HCT116 (cell line): ENCODE measurements at regions not wholly inside any gene's neighbourhood (a gene's known extent, or its start where the extent isn't known, plus 50 kb on each side); places are given as distances from the start of the nearest gene placed in this dataset.

Source experiments
- ATAC-seq: fragments of 200-7000 bp; cut with Tn5 transposase; 2 replicates; pipeline ENCODE4 v1.9.1; 2020; ENCODE audit warnings: mild to moderate bottlenecking, moderate library complexity
- BruUV-seq: library from RNA; stranded (reverse); fragments of 400-500 nt; replicated peaks from 2 replicates; lab custom pipeline; 2021; lab: Mats Ljungman, UMichigan
- CTCF ChIA-PET: fragments of 300-600 bp; sonication (Branson Sonifier 250); formaldehyde crosslinking; loops from one replicate; lab custom pipeline; 2021; ENCODE audit warnings: antibody characterized with exemption; lab: Charles Lee
- POLR2A ChIA-PET: fragments of 300-600, 350-600 bp; sonication (Branson Sonifier 250); formaldehyde crosslinking; loops from one replicate; lab custom pipeline; 2021; ENCODE audit warnings: antibody characterized with exemption; lab: Charles Lee
- RAD21 ChIA-PET, 2 experiments: fragments of 300-600 bp; sonication (Branson Sonifier 250); formaldehyde crosslinking; loops; one replicate each; lab custom pipeline; 2023; ENCODE audit warnings: low total read pairs in 2 of 2; ENCODE audit not compliant: uncharacterized antibody in 2 of 2, unreplicated experiment in 2 of 2, low non-redundant PET in 1 of 2; lab: Charles Lee
- DNase-seq: peaks from one replicate; pipeline ENCODE4 v3.0.0-alpha.2; 2010; ENCODE audit warnings: low read depth, low spot score
- H2AFZ ChIP-seq: fragments of 200-600 bp; shearing (Covaris generic), sonication (generic); 2 replicates; pipeline ENCODE4 v1.6.1; 2017; ENCODE audit warnings: low read depth, mixed run types, mixed read lengths, antibody characterized with exemption, low read length; ENCODE audit not compliant: poor library complexity, severe bottlenecking
- H3K27ac ChIP-seq: 2 replicates; pipeline ENCODE4 v1.5.1; 2012; ENCODE audit warnings: low read depth, low read length
- H3K27me3 ChIP-seq: fragments of 200-600 bp; sonication (generic); 2 replicates; pipeline ENCODE4 v1.6.1; 2016; ENCODE audit warnings: mixed run types, low read length, mixed read lengths; ENCODE audit not compliant: insufficient read depth
- H3K36me3 ChIP-seq, 2 experiments: fragments of 200-500 bp in 1 of 2; fragments of 200-600 bp in 1 of 2; sonication (Bioruptor generic) in 1 of 2; sonication (generic) in 1 of 2; 2 replicates each; pipeline versions ENCODE4 v1.5.1 to v1.6.1; 2014 to 2016; ENCODE audit warnings: low read length in 2 of 2, inconsistent platforms in 1 of 2, mixed read lengths in 1 of 2, mixed run types in 1 of 2; ENCODE audit not compliant: insufficient read depth in 2 of 2, control insufficient read depth in 1 of 2
- H3K4me1 ChIP-seq, 2 experiments: fragments of 200-600 bp in 1 of 2; sonication (generic) in 1 of 2; 2 replicates each; pipeline versions ENCODE4 v1.5.1 to v1.6.1; 2012 to 2017; ENCODE audit warnings: low read length in 2 of 2, inconsistent platforms in 1 of 2, mild to moderate bottlenecking in 1 of 2, mixed read lengths in 1 of 2, mixed run types in 1 of 2, moderate library complexity in 1 of 2; ENCODE audit not compliant: insufficient read depth in 2 of 2, control insufficient read depth in 1 of 2
- H3K4me2 ChIP-seq: fragments of 200-600 bp; sonication (generic); 2 replicates; pipeline ENCODE4 v1.6.1; 2017; ENCODE audit warnings: mixed run types, low read length, mixed read lengths
- H3K4me3 ChIP-seq, 2 experiments: fragments of 200-600 bp in 1 of 2; sonication (generic) in 1 of 2; replicated peaks in 1 of 2; 2 replicates each; pipeline ENCODE4 v1.5.1; 2011 to 2016; ENCODE audit warnings: low read length in 2 of 2, control low read depth in 1 of 2, low read depth in 1 of 2, mild to moderate bottlenecking in 1 of 2, mixed read lengths in 1 of 2, mixed run types in 1 of 2
- H3K79me2 ChIP-seq: fragments of 200-600 bp; sonication (generic); 2 replicates; pipeline ENCODE4 v1.6.1; 2017; ENCODE audit warnings: mild to moderate bottlenecking, mixed run types, low read length, moderate library complexity, mixed read lengths; ENCODE audit not compliant: insufficient read depth
- H3K9ac ChIP-seq: fragments of 200-600 bp; sonication (generic); 2 replicates; pipeline ENCODE4 v1.6.1; 2016; ENCODE audit warnings: low read length, mixed read lengths
- H3K9me2 ChIP-seq: fragments of 200-600 bp; sonication (generic), shearing (Covaris generic); 2 replicates; pipeline ENCODE4 v1.6.1; 2017; ENCODE audit warnings: mixed run types, mild to moderate bottlenecking, moderate library complexity; ENCODE audit not compliant: insufficient read depth
- H3K9me3 ChIP-seq, 2 experiments: fragments of 200-500 bp in 1 of 2; fragments of 200-600 bp in 1 of 2; sonication (Bioruptor generic) in 1 of 2; sonication (generic) in 1 of 2; 2 replicates each; pipeline ENCODE4 v1.6.1; 2014 to 2017; ENCODE audit warnings: low read length in 2 of 2, mixed read lengths in 2 of 2, inconsistent platforms in 1 of 2, low read depth in 1 of 2, mild to moderate bottlenecking in 1 of 2, mixed run types in 1 of 2, moderate library complexity in 1 of 2; ENCODE audit not compliant: control insufficient read depth in 1 of 2, insufficient read depth in 1 of 2
- H4K20me1 ChIP-seq: fragments of 200-600 bp; sonication (generic), shearing (Covaris generic); 2 replicates; pipeline ENCODE4 v1.6.1; 2017; ENCODE audit warnings: mixed run types, mild to moderate bottlenecking, moderate library complexity; ENCODE audit not compliant: insufficient read depth
- CBX3 ChIP-seq: IDR thresholded peaks from 2 replicates; pipeline ENCODE4 v1.6.1; 2012; ENCODE audit warnings: low read depth
- EGR1 ChIP-seq: IDR thresholded peaks from 2 replicates; pipeline ENCODE4 v1.6.1; 2012; ENCODE audit warnings: low read depth
- ELF1 ChIP-seq: IDR thresholded peaks from 2 replicates; pipeline ENCODE4 v1.6.1; 2012; ENCODE audit warnings: low read depth, borderline replicate concordance
- EZH2 ChIP-seq: fragments of 200-600 bp; sonication (generic); IDR thresholded peaks from 2 replicates; pipeline ENCODE4 v1.6.1; 2017; ENCODE audit warnings: antibody characterized with exemption, mixed run types
- JUND ChIP-seq: IDR thresholded peaks from 2 replicates; pipeline ENCODE4 v1.6.1; 2012
- POLR2AphosphoS5 ChIP-seq: IDR thresholded peaks from 2 replicates; pipeline ENCODE4 v1.6.1; 2011; ENCODE audit warnings: mild to moderate bottlenecking, low read depth, low read length, moderate library complexity
- RAD21 ChIP-seq: IDR thresholded peaks from 2 replicates; pipeline ENCODE4 v1.6.1; 2012; ENCODE audit warnings: low read depth, mild to moderate bottlenecking
- REST ChIP-seq: IDR thresholded peaks from 2 replicates; pipeline ENCODE4 v1.6.1; 2012; ENCODE audit warnings: low read depth
- SIN3A ChIP-seq: IDR thresholded peaks from 2 replicates; pipeline ENCODE4 v1.6.1; 2012; ENCODE audit warnings: low read depth
- SP1 ChIP-seq: IDR thresholded peaks from 2 replicates; pipeline ENCODE4 v1.6.1; 2012; ENCODE audit warnings: low read depth
- SRF ChIP-seq: IDR thresholded peaks from 2 replicates; pipeline ENCODE4 v1.6.1; 2012; ENCODE audit warnings: low read depth
- YY1 ChIP-seq: IDR thresholded peaks from 2 replicates; pipeline ENCODE4 v1.6.1; 2011; ENCODE audit warnings: low read length, low read depth, moderate library complexity, mild to moderate bottlenecking; ENCODE audit not compliant: insufficient replicate concordance; ENCODE audit errors: extremely low read depth
- ZNF274 ChIP-seq: fragments of 200-500 bp; sonication (Bioruptor generic); IDR thresholded peaks from 2 replicates; pipeline ENCODE4 v1.6.1; 2014; ENCODE audit warnings: mild to moderate bottlenecking, low read depth, low read length, inconsistent platforms
- intact Hi-C: fragments of 100-400 bp; cut with micrococcal nuclease; formaldehyde crosslinking; loops from 2 replicates; pipeline ENCODE4 v1.10.0; 2022

- DNase-seq, result no peak
- intact Hi-C loops, result no loop called here
- TF ChIP-seq REST, result no peak
- no peak for TF ChIP-seq ZNF274
- TF ChIP-seq SP1, result no peak
- no peak for TF ChIP-seq CBX3
- TF ChIP-seq RAD21, result no peak
- no peak for TF ChIP-seq YY1
- no peak for TF ChIP-seq ELF1
- TF ChIP-seq EGR1, result no peak
- no peak for TF ChIP-seq SIN3A
- no peak for TF ChIP-seq POLR2AphosphoS5
- no peak for TF ChIP-seq EZH2
- no peak for TF ChIP-seq JUND
- no peak for TF ChIP-seq SRF
- TF ChIP-seq, all 23 proteins: peak for 0
- RAD21 ChIA-PET, result no interaction called here
- Histone ChIP-seq H3K9me3 (no peaks in the 10 kb centered on the region), H3K9ac (no peak overlapping the region), H3K9me2 (no peaks in the 10 kb centered on the region), H3K36me3 (no peaks in the 10 kb centered on the region), H3K4me2 (no peak overlapping the region), H3K27me3 (no peaks in the 10 kb centered on the region), H3K27ac (no peak overlapping the region), H4K20me1 (no peaks in the 10 kb centered on the region), H3K4me1 (no peaks in the 10 kb centered on the region), H3K79me2 (no peaks in the 10 kb centered on the region), H3K4me3 (no peak overlapping the region), H2AFZ (no peak overlapping the region)
- no TSS peak for BruUV-seq
- no peak for ATAC-seq
- CTCF ChIA-PET, result no interaction called here
- POLR2A ChIA-PET, result no interaction called here
These were observed 199.9 kb downstream of the SLC6A15 start for GRCh38 chr12:84712747-84713146.
